GM21786 (cell line): ENCODE measurements at regions not wholly inside any gene's neighbourhood (a gene's known extent, or its start where the extent isn't known, plus 50 kb on each side); places are given as distances from the start of the nearest gene placed in this dataset.

ENCODE experiments used
- ATAC-seq: cut with Tn5 transposase; IDR thresholded peaks from one replicate; pipeline ENCODE4 v1.9.1; 2021; ENCODE audit not compliant: unreplicated experiment

GRCh38 chr17:51540151-51540550, 279.8 kb downstream of the UTP18 start:
- no peak for ATAC-seq

- ATAC-seq = no peak
These were observed 280.9 kb downstream of the UTP18 start for GRCh38 chr17:51541215-51541614.

- no peak for ATAC-seq
These were observed 285.8 kb downstream of the UTP18 start for GRCh38 chr17:51546114-51546513.

GRCh38 chr17:51548125-51548524, 287.8 kb downstream of the UTP18 start:
- no peak for ATAC-seq

GRCh38 chr17:51555153-51555552, 294.8 kb downstream of the UTP18 start:
- ATAC-seq = no peak

GRCh38 chr17:51559778-51560177, 299.4 kb downstream of the UTP18 start:
- no peak for ATAC-seq

GRCh38 chr17:51560398-51560797, 300.1 kb downstream of the UTP18 start:
- ATAC-seq = no peak

- ATAC-seq = no peak
These were observed 303.6 kb downstream of the UTP18 start for GRCh38 chr17:51563961-51564360.

- no peak for ATAC-seq
These were observed 311.8 kb downstream of the UTP18 start for GRCh38 chr17:51572115-51572514.
